ENCODE measurements at regions not wholly inside any gene's neighbourhood (a gene's known extent, or its start where the extent isn't known, plus 50 kb on each side); places are given as distances from the start of the nearest gene placed in this dataset.
"Not testable (repeated sequence)": the region's sequence is repeated elsewhere in the genome, so short reads cannot be mapped to it uniquely, and the experiment has no call there.

DNA sequence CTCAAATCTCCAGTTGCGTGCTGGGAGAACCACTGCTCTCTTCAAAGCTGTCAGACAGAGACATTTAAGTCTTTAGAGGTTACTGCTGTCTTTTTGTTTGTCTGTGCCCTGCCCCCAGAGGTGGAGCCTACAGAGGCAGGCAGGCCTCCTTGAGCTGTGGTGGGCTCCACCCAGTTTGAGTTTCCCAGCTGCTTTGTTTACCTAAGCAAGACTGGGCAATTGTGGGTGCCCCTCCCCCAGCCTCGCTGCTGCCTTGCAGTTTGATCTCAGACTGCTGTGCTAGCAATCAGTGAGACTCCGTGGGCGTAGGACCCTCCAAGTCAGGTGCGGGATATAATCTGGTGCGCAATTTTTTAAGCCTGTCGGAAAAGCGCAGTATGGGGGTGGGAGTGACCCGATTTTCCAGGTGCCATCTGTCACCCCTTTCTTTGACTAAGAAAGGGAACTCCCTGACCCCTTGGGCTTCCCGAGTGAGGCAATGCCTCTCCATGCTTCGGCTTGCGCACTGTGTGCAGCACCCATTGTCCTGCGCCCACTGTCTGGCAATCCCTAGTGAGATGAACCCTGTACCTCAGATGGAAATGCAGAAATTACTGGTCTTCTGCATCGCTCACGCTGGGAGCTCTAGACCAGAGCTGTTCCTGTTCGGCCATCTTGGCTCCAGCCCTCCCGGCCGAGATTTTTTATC is 414.8 kb upstream of the SYNCRIP start:
- DNase-seq (ENCODE audit: low spot score), result not testable (repeated sequence)

DNA sequence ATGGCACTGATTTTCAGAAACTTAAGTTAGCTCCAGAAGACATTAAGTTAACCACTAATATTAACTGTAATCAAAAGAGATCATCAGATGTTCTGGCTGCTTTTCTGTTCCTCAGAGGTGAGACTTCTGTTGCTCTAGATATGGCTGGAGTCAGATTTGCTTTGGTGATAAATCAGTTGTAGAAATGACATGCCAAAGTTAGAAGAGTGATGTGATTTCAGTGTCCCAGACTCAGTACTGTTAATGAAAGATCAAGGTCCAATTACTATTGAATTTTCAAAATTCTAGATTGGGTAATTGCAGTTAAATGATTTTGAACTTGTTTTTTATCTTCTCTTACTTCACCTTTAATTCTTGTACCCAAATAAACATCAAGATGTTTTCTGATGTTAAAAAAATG is 402.4 kb upstream of the SYNCRIP start:
- DNase-seq (ENCODE audit: low spot score), result no peak

- no peak for DNase-seq (ENCODE audit: low spot score)
Measured at GRCh38 chr6:86042214-86042613, 399.5 kb upstream of the SYNCRIP start.

DNA sequence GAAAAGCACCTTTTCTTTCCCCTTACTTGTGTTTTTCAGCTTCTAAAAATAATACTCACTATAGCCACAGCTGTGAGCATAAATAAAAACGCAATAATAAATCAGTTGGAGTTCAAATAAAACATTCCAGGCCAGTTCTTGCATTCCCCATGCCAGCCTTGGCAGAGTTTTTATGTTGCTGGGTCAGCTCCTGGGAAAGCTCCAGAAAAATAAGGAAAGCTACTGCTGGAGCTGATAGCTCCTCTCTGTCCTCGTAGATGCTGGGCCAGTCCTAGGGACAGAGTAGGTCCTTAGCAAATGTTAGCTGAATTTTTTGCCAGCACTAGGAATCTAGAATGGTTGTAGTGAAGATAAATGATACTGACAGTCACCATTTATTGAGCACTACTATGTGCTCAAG is 389.0 kb upstream of the SYNCRIP start:
- peak; percentile 47 for DNase-seq (ENCODE audit: low spot score)

DNA sequence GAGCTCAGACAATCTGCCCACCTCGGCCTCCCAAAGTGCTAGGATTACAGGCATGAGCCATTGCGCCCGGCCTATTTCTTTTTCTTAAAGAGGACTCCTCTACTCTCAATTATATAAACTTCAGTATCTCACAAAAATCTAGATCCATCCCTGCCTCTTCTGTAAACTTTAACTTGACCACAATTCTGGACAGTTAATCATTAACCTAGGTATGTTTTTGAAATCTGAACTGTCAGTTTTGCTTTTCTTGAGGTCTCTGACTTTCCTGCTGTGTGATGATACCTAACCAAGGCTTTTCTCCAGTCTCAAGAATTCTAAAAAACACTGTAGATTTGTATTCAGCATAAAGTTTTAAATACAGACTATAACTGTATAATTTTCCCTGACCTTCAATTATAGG is 388.2 kb upstream of the SYNCRIP start:
- no peak for DNase-seq (ENCODE audit: low spot score)

- DNase-seq (ENCODE audit: low spot score), result no peak
Measured at GRCh38 chr6:86028776-86029175, 386.1 kb upstream of the SYNCRIP start.

DNA sequence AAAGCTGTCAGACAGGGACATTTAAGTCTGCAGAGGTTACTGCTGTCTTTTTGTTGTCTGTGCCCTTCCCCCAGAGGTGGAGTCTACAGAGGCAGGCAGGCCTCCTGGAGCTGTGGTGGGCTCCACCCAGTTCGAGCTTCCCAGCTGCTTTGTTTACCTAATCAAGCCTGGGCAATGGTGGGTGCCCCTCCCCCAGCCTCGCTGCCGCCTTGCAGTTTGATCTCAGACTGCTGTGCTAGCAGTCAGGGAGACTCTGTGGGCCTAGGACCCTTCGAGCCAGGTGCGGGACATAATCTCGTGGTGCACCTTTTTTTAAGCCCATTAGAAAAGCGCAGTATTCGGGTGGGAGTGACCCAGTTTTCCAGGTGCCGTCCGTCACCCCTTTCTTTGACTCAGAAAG is 384.2 kb upstream of the SYNCRIP start:
- not testable (repeated sequence) for DNase-seq (ENCODE audit: low spot score)

- DNase-seq (ENCODE audit: low spot score), result no peak
Measured at GRCh38 chr6:86017236-86017635, 374.6 kb upstream of the SYNCRIP start.

DNA sequence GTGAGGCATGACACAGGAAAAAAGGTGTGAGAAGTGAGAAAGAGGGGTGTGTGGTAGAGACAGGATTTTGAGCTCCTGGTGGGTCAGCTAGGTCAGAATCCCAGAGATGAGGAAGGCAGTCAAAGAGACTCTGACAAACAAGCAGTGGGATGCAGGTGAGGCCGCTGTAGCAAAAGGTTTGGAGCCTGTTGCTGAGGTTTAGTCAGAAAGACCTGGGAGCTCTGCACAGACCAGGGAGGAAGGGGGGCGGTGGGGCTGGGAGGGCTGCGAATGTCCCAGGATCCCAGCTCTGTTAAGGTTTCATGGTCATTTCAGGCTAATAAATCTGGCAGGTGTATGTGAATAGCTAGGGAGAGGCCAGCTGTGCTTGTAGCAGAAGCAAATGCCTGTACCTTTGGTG is 373.9 kb upstream of the SYNCRIP start:
- no peak for DNase-seq (ENCODE audit: low spot score)

- DNase-seq (ENCODE audit: low spot score), result no peak
Measured at GRCh38 chr6:86016077-86016476, 373.4 kb upstream of the SYNCRIP start.

DNA sequence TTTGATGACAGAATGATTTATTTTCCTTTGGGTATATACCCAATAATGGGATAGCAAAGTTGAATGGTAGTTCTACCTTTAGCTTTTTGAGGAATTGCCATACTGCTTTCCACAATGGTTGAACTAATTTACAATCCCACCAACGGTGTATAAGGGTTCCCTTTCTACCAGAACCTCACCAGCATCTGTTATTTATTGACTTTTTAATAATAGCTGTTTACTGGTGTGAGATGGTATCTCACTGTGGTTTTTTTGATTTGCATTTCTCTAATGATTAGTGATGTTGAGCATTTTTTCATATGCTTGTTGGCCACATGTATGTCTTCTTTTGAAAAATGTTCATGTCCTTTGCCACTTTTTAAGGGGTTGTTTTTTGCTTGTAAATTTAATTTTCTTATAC is 370.3 kb upstream of the SYNCRIP start:
- DNase-seq (ENCODE audit: low spot score), result not testable (repeated sequence)

GRCh38 chr6:86010915-86011786 is 368.5 kb upstream of the SYNCRIP start:
- no peak for DNase-seq (ENCODE audit: low spot score)

DNA sequence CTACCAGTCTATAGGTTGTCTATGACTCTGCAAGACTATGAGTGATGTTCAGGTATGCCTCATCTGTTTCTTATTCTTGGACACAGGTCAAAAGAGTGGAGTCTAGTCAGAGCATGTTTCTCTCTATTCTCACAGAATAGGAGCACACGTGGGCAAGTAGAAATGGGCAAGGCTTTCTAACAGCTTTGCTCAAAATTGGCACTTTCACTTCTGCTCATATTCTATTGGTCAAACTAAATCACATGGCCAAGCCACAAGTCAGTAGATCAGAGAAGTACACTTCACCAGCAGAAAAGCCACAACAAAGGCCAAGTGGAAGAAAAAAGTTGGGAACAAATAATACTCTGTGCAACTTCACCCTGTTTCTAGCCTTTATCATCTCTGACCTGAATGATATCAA is 354.5 kb upstream of the SYNCRIP start:
- DNase-seq (ENCODE audit: low spot score), result no peak

DNA sequence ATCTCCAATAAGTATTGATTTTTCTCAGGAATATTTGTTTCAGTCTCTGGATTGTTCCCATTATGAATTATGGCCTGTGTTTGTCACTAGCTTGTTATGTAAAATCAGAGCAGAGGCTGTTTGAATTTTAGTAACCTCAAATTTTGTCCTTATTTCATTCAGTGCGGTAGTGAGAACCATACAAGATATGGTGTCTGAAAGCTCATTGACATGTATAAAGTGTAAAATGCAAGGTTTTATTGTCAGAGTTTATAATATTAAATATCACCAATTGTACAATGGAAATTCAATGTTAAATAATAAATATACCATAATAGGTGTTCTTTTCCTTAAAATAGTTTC is 353.3 kb upstream of the SYNCRIP start:
- no peak for DNase-seq (ENCODE audit: low spot score)

DNA sequence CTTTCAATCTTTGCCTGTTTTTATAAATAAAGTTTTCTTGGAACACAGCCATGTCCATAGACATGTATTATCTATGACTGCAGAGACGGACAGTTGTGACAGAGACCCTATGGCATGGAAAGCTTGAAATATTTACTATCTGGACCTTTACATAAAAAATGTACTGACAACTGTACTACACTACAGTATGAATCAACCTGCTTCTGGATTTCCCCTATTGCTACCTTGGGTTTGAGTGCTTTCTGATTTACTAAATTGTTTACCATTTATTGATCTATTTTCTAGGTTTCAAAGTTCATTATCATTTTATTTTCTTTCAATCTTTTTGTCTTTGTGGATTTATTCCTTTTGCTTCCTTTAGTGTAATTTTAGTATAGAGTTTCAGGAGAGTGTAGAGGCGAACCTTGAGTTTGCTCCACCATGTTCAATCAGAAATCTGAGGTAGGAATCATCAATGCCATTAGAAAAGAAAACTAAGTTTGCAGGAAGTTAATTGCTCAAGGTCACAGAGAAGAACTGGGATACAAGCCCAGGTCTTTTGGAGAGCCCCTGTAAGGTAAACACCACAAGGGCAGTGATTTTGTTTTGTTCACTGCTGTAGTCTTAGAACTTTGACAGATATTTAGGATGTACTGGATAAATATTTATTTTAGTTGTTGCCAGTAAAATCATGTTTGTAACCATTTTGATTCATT is 352.8 kb upstream of the SYNCRIP start:
- no peak for DNase-seq (ENCODE audit: low spot score)

GRCh38 chr6:85986681-85987080 is 344.0 kb upstream of the SYNCRIP start:
- DNase-seq (ENCODE audit: low spot score), result no peak

DNA sequence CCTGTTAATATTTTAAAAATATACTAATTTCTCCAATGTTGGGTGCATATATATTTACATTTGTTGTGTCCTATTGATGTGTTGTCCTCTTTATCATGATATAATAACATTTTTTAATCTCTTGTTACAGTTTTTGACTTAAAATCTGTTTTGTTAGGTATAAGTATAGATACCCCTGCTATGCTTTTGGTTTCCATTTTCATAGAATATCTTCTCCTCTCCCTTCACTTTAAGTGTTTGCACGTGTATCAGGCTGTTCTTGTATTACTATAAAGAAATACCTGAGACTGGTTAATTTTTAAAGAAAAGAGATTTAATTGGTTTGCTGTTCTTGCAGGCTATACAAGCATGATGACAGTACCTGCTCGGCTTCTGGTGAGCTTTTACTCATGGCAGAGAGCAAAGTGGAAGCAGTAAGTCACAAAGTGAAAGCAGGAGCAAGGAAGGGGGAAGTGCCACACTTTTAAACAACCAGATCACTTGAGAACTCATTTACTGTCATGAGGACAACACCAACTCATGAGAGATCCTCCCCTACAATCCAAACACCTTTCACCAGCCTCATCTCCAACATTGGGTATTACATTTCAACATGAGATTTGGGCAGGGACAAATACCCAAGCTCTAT is 340.5 kb upstream of the SYNCRIP start:
- no peak for DNase-seq (ENCODE audit: low spot score)

DNA sequence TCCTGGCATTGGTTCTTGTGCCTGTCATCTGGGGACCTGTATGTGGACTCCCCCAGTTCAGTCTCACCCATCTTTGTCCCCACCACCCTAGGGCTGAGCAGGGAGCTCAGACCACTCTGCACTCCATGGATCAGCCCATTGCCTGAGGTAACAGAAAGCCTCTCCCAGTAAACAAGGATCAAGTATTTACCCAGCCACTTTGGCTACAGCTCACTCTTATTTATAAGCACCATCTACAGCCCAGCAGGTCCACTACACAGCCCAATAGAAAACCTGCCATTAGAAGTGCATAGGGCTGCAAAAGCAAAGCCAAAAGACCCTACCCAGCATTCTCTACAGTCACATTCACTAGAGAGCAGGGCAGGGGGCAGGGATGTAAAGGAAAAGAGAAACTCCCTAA is 335.0 kb upstream of the SYNCRIP start:
- DNase-seq (ENCODE audit: low spot score), result no peak

GRCh38 chr6:85975957-85976356 is 333.3 kb upstream of the SYNCRIP start:
- DNase-seq (ENCODE audit: low spot score), result no peak

DNA sequence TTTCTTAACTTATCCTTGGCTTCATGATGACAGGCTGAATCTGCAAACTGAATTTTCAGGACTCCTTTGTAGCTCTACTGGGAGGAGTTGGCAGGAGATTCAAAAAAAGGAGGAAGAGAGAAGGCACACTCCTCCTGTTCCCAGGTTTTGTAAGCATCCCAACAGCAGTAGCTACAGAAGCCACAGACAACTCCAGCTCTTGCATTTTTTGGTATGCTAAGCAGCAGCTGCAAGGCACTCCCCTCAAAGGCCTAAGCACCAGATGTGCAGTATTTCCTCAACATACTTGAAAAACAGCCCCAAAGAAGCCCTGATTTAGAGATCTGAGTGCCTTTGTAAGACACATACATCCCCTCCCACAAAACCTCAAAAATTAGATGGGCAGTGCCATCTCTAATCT is 328.6 kb upstream of the SYNCRIP start:
- DNase-seq (ENCODE audit: low spot score), result no peak

GRCh38 chr6:85966828-85967227 is 324.1 kb upstream of the SYNCRIP start:
- DNase-seq (ENCODE audit: low spot score), result no peak

GRCh38 chr6:85961746-85962145 is 319.1 kb upstream of the SYNCRIP start:
- no peak for DNase-seq (ENCODE audit: low spot score)

Data from ureter (tissue), 1 donor.